ENCODE measurements at regions not wholly inside any gene's neighbourhood (a gene's known extent, or its start where the extent isn't known, plus 50 kb on each side); places are given as distances from the start of the nearest gene placed in this dataset.
"Not testable (repeated sequence)": the region's sequence is repeated elsewhere in the genome, so short reads cannot be mapped to it uniquely, and the experiment has no call there.

DNA sequence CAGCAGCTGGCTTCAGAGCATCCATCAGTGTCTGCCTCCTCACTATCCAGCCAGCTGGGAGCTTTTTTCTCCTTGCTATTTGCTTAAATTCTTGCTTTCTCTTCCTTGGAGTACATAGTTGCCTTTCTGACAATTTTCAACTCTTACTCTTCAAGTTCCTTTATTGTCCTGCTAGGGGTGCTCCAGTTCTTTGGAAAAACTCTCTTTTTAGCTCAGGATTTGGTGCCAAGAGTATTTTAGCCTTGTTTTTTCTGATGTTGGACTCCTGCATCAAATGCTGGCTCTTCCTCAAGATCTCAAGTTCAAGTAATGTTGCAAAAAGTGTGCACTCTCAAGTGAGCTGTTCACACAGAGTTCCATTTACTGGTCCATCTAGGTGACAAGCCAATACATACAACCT lies 126.4 kb downstream of the KDR start:
- intact Hi-C loops (cut with DNase I, micrococcal nuclease) = loop anchor here in 1 of 2 donors (10.0 kb wide), 1 partner anchor 316 kb away; no protein-coding TSS in a partner anchor
- DNase-seq = no peak
- ATAC-seq = no peak

DNA sequence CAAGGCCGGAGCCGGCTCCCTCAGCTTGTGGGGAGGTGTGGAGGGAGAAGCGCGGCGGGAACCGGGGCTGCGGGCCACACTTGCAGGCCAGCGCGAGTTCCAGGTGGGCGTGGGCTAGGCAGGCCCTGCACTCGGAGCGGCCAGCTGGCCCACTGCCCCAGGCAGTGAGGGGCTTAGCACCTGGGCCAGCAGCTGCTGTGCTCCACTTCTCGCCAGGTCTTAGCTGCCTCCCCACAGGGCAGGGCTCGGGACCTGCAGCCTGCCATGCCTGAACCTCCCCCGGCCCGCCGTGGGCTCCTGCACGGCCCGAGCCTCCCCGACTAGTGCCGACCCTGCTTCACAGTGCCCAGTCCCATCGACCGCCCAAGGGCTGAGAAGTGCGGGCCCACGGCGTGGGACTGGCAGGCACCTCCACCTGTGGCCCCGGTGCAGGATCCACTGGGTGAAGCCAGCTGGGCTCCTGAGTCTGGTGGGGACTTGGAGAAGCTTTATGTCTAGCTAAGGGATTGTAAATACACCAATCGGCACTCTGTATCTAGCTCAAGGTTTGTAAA lies 131.8 kb downstream of the KDR start:
- DNase-seq, ATAC-seq: not testable (repeated sequence)
- intact Hi-C loops (cut with DNase I, micrococcal nuclease) = loop anchor here in 1 of 2 donors (10.0 kb wide), 1 partner anchor 321 kb away; no protein-coding TSS in a partner anchor

- intact Hi-C loops (cut with DNase I, micrococcal nuclease) = loop anchor here in 1 of 2 donors (10.0 kb wide), 1 partner anchor 323 kb away; no protein-coding TSS in a partner anchor
- no peak for DNase-seq
- ATAC-seq = no peak
Measured at GRCh38 chr4:54992266-54992665, 133.1 kb downstream of the KDR start.

GRCh38 chr4:54988655-54989054 lies 136.7 kb downstream of the KDR start:
- intact Hi-C loops (cut with DNase I, micrococcal nuclease) = no loop called here
- DNase-seq (no peak), ATAC-seq (no peak)

DNA sequence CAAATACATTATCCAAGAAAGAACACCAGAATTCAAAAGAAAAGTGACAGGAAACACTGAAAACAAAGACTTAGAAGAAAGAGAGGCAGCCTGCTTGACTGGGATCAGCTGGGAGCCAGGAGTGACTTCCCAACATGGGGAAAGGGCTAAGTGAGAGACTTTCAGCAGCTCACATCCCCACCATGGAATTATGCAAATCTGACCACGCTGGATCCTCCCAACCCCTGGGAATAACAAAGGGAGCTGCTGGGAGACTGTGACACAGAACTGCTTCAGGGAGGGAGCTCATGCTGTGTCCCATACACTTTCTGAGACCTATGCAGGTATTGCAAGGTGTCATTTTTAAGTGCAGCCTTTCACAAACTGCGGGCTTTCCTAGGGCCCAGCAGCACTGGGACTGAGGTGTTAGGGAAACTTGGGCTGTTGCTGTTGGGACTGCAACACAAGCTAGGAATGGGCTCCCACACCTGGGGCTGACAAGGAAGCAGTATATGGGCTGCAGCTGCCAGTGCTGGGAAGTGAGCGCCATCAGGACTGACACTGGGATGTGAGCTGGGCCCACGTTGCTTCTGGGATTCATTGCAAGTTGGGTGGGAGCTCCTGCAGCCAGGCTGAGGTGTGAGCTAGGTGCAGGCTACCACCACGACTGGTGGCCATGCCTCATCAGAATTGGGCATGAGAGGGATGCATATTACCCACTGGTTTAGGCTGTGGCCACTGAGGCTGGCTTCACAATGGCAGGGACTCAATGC lies 139.1 kb downstream of the KDR start:
- ATAC-seq (no peak), DNase-seq (no peak)
- intact Hi-C loops (cut with DNase I, micrococcal nuclease) = no loop called here

- DNase-seq (no peak), ATAC-seq (no peak)
- intact Hi-C loops (cut with DNase I, micrococcal nuclease) = no loop called here
Measured at GRCh38 chr4:54976682-54977081, 148.7 kb downstream of the KDR start.

- intact Hi-C loops (cut with DNase I, micrococcal nuclease) = no loop called here
- DNase-seq = no peak
- no peak for ATAC-seq
Measured at GRCh38 chr4:54976031-54976430, 149.4 kb downstream of the KDR start.

- ATAC-seq (no peak), DNase-seq (no peak)
- intact Hi-C loops (cut with DNase I, micrococcal nuclease) = no loop called here
Measured at GRCh38 chr4:54973784-54974183, 151.6 kb downstream of the KDR start.

DNA sequence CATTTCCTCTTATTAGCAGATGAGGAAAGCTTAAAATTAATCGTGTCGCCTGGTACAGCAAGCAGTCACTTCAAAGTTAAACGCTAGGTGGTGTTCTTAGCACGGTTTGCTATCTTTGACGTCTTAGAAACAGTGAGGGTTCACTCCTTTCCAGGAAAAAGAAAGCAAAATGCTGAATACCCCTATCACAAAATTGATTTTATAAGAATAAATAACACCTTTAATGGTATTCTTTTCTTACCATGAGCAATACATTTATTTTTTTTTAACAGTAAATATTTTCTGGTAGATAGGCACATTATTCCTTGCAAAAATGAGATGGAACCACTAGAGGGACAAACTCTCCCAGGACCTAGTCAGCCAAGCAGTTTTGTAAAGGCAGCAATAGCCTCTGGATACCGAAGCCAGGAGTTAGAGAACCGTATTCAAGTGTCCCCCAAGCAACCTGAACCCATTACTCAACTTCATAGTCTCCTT lies 153.9 kb downstream of the KDR start:
- peak; percentile 33 for ATAC-seq
- DNase-seq = no peak
- intact Hi-C loops (cut with DNase I, micrococcal nuclease) = no loop called here

DNA sequence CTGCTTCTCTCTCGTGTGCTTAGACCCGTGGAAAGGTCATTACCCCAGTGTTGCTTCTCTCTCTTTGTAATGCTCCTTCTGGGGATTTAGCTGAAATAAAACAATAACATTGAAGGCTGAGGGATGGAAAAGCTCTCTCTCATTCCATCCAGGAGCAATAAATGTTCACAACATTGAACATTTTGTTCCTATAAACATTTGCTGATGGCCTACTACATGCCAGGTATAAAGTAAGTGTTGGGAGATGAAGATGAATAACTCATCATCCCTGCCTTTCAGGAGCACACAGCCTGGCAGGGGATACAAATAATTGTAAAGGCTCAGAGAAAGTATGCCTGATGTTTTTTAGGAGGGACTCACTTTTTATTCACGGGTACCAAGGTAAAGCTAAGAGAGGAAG lies 158.1 kb downstream of the KDR start:
- DNase-seq (no peak), ATAC-seq (no peak)
- intact Hi-C loops (cut with DNase I, micrococcal nuclease) = no loop called here

DNA sequence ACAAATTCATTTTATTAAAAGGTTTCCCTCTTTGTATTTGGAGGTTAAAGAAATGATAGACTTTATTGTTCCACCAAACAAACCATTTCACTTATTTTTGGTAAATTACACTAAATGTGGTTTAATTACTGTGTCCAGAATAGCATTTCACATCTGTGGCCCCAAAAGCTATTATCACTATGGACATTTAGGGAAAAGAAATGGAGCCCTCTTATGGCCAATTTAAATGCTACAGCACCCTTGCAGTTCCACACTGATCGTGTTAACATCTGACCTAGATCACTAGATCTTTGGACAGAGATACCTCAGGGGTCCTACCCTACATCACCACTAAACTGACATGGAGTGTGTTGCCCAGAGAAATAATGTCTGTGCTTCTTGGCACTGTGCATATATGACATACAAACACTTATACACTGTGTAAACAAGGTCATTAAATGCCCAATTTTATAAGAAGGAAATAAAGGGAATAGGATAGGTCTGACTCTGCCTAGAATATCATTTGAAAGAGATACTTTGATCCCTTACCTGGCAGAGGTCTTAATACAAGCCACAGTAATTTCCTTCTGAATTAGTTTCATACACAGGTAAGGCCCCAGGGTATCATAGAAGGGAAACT lies 163.9 kb downstream of the KDR start:
- ATAC-seq = no peak

DNA sequence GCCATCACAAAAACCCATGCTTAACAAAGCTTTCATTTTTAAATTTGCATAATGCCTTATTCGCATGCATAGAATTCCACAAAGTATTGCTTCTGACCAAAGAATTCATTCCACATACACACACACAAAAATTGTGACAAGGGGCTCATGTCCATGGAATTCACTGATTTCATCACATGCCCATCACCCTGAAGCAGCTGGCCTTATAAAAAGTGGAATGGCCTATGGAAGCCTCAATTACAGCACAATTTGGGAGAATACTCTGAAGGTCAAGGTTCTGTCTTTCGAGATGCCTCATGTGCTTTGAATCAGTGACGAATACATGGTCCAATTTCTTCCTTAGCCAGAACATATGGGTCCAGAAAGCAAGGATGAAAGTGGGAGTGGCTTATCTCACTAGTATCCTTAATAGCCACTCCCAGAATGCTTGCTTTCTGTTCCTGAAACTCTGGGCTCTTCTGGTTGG lies 165.7 kb downstream of the KDR start:
- DNase-seq (no peak), ATAC-seq (no peak)
- intact Hi-C loops (cut with DNase I, micrococcal nuclease) = no loop called here

More for the DNA sequence above, 163.9 kb downstream of the KDR start:
- intact Hi-C loops (cut with DNase I, micrococcal nuclease) = no loop called here
- DNase-seq = no peak

GRCh38 chr4:54959131-54959530 lies 166.3 kb downstream of the KDR start:
- DNase-seq = no peak
- no peak for ATAC-seq
- intact Hi-C loops (cut with DNase I, micrococcal nuclease) = no loop called here

DNA sequence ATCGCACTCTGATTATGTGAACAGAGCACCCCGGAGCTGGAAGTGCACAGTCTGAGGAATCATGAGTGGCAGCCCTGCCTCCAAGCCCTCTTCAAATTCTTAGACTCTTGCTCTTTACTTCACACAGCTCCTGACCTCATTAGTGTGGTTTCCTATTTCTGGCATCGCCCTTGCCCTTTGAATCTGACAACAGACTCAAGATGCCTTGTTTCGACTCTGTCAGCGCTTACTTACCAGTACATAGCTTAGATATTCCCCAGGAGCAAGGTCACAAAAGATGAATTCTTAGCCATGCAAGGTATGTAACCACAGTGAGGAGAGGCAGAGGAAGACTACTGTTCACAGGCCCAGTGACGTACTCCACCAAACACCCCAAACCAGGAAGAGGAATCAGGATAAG lies 167.2 kb downstream of the KDR start:
- ATAC-seq = no peak
- DNase-seq = no peak
- intact Hi-C loops (cut with DNase I, micrococcal nuclease) = no loop called here

DNA sequence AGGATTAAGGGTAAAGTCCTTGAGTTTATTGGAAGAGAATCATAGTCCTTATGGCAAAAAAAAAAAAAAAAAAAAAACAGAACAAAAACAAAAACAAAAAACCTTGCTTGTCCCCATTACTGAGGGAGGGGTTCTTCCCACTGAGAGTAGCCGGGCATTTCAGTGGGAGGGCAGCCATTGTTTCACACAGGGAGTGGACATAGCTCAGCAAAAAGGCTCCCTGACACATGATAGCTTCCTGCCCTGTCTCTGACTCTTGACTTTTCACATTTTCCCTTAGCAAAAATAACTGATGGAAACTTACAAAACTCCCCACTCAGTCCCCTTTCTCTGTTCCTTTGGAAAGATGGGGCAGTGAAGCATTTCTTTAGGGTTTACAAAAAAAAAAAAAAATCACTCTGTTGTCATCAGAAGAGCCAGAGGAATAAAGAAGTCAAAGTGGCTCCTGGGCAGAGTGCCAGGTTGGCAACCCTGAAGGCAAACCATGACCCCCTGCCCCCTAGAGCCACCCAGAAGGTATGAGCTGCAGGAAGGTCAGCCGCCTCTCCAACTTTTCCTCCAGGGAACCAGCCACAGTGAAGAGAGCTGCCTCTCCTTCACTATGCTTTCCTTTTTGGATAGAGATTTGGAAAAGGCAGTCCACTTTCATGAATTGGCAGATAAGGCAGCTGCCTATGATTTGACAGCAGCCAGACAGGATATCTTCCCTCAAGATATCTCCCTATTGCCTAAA lies 170.6 kb downstream of the KDR start:
- ATAC-seq (no peak), DNase-seq (no peak)
- intact Hi-C loops (cut with DNase I, micrococcal nuclease) = no loop called here

- ATAC-seq (no peak), DNase-seq (no peak)
- intact Hi-C loops (cut with DNase I, micrococcal nuclease) = no loop called here
Measured at GRCh38 chr4:54946741-54947140, 178.7 kb downstream of the KDR start.

- ATAC-seq (no peak), DNase-seq (no peak)
- intact Hi-C loops (cut with DNase I, micrococcal nuclease) = no loop called here
Measured at GRCh38 chr4:54945838-54946237, 179.6 kb downstream of the KDR start.

- intact Hi-C loops (cut with DNase I, micrococcal nuclease) = no loop called here
- no peak for DNase-seq
- ATAC-seq = no peak
Measured at GRCh38 chr4:54942721-54943120, 182.7 kb downstream of the KDR start.

DNA sequence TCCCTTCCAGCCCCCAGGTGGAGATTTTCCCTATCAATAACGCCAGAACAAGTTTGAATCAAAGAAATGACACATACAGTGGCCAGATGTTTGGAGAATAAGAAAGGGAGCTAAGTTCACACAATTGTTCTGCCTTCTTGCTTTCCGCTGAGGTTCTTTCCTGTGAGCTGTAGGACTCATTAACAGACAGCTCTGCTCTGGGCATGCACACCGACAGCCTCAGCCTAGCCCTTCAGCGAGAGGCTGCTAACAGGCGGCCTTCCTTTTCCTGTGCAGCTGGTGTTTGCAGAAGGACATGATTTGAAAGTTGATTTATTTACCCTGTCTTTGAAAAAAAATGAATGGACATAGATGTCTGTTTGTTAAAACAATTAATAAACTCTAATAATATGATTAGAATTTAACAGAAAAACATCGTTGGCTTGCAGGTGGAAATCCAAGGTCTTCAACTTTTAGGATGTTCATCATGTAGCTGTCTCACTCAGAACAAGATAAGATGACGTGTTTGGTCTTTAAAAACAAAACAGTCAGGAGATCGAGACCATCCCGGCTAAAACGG lies 183.3 kb downstream of the KDR start:
- ATAC-seq (no peak), DNase-seq (no peak)
- intact Hi-C loops (cut with DNase I, micrococcal nuclease) = no loop called here

All from left colon (tissue), 2 donors.